ENCODE measurements at regions not wholly inside any gene's neighbourhood (a gene's known extent, or its start where the extent isn't known, plus 50 kb on each side); places are given as distances from the start of the nearest gene placed in this dataset.
A peak's percentile ranks its signal among the peaks of the same experiment; 100 is the strongest.

- no peaks in the 10 kb centered on the region for H3K36me3 ChIP-seq (ENCODE audit: control insufficient read depth, insufficient read depth, low read length)
- H3K4me1 ChIP-seq (ENCODE audit: control insufficient read depth, insufficient read depth, low read length): peaks cover 3% of the 10 kb centered on the region
- no peaks in the 10 kb centered on the region for H3K27me3 ChIP-seq (ENCODE audit: control insufficient read depth, insufficient read depth, low read length)
- H3K4me3 ChIP-seq (ENCODE audit: low read length): no peak overlapping the region
- peak in 1 of 2 donors; percentile 13 for DNase-seq
- 67% methylated on average over 1 of the region's 3 CpGs for WGBS (ENCODE audit: insufficient coverage, low lambda C conversion rate)
- no peaks in the 10 kb centered on the region for H3K9me3 ChIP-seq (ENCODE audit: control insufficient read depth, low read depth, low read length)
- H3K27ac ChIP-seq (ENCODE audit: low read length): no peak overlapping the region
Observed at GRCh38 chr2:60002183-60002867, 551.1 kb downstream of the BCL11A start.

DNA sequence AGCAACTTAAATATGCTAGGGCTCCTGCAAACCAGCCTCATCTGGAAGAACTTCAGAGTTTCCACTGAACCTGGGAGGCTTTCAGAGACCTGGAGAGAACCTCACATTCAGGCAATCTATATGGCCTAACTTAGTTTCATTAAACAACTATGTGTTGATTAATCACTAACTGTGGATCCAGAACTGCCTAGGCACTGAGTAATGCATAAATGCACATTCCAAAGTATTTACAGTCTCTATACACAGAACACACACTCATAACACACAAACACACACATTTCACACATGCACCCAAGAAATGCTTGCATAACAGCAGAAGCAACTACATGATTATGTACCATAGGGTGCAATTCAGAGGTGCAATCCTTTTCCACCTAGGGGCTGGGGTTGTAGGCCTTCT is 552.8 kb downstream of the BCL11A start:
- peaks cover 6% of the 10 kb centered on the region for H3K4me1 ChIP-seq (ENCODE audit: control insufficient read depth, insufficient read depth, low read length)
- H3K27me3 ChIP-seq (ENCODE audit: control insufficient read depth, insufficient read depth, low read length): no peaks in the 10 kb centered on the region

DNA sequence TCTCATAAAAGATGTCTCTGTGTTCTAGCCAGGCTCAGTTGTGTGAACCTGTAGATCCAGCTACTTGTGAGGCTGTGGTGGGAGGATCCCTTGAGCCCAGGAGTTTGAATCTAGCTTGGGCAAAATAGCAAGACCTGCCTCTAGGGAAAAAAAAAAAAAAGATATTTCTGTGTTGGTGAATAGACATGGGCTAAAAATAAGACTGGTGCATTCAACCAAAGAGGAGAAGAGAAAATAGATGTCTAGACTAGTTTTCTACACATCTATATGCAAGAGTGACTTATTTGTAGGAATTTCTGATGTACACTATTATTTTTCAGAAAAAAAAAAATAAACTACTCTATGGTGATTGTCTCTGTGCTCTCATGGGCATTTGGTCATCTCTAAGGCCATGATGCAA is 555.1 kb downstream of the BCL11A start:
- H3K27me3 ChIP-seq (ENCODE audit: control insufficient read depth, insufficient read depth, low read length): no peaks in the 10 kb centered on the region
- H3K27ac ChIP-seq (ENCODE audit: low read length): no peak overlapping the region
- no peak for DNase-seq
- peaks cover 13% of the 10 kb centered on the region for H3K4me1 ChIP-seq (ENCODE audit: control insufficient read depth, insufficient read depth, low read length)
- no peaks in the 10 kb centered on the region for H3K9me3 ChIP-seq (ENCODE audit: control insufficient read depth, low read depth, low read length)
- no peaks in the 10 kb centered on the region for H3K36me3 ChIP-seq (ENCODE audit: control insufficient read depth, insufficient read depth, low read length)
- H3K4me3 ChIP-seq (ENCODE audit: low read length): no peak overlapping the region

More for the DNA sequence above, 552.8 kb downstream of the BCL11A start:
- Histone ChIP-seq H3K36me3 (ENCODE audit: control insufficient read depth, insufficient read depth, low read length) (no peaks in the 10 kb centered on the region), H3K9me3 (ENCODE audit: control insufficient read depth, low read depth, low read length) (no peaks in the 10 kb centered on the region), H3K4me3 (ENCODE audit: low read length) (no peak overlapping the region), H3K27ac (ENCODE audit: low read length) (no peak overlapping the region)
- no peak for DNase-seq

GRCh38 chr2:59997371-59997770 is 556.1 kb downstream of the BCL11A start:
- DNase-seq: peak in 1 of 2 donors; percentile 66
- no peaks in the 10 kb centered on the region for H3K9me3 ChIP-seq (ENCODE audit: control insufficient read depth, low read depth, low read length)
- no peaks in the 10 kb centered on the region for H3K27me3 ChIP-seq (ENCODE audit: control insufficient read depth, insufficient read depth, low read length)
- H3K27ac ChIP-seq (ENCODE audit: low read length): no peak overlapping the region
- 50% methylated on average over 1 of the region's 3 CpGs for WGBS (ENCODE audit: insufficient coverage, low lambda C conversion rate)
- no peaks in the 10 kb centered on the region for H3K36me3 ChIP-seq (ENCODE audit: control insufficient read depth, insufficient read depth, low read length)
- H3K4me3 ChIP-seq (ENCODE audit: low read length): no peak overlapping the region
- peaks cover 11% of the 10 kb centered on the region for H3K4me1 ChIP-seq (ENCODE audit: control insufficient read depth, insufficient read depth, low read length)

DNA sequence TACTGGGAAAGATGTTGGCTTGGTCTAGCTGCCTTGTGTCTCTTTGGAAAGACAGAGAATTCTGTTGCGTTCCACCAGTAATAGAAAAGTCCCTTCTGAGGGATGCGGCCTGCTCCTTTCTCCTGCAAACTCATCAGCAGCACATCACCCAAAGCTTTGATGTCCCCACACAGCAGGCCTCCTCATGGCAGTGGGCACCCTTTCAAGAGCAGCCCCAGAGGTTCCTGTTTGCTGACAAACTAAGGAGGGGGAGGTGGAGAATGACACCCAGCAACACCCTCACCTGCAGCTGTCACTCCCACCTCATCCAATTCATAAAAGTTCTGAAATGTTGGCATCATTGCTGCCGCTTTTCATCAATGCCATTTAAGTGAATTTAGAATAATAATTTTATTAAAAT is 556.6 kb downstream of the BCL11A start:
- no peak overlapping the region for H3K4me3 ChIP-seq (ENCODE audit: low read length)
- no peaks in the 10 kb centered on the region for H3K36me3 ChIP-seq (ENCODE audit: control insufficient read depth, insufficient read depth, low read length)
- no peaks in the 10 kb centered on the region for H3K9me3 ChIP-seq (ENCODE audit: control insufficient read depth, low read depth, low read length)
- H3K27me3 ChIP-seq (ENCODE audit: control insufficient read depth, insufficient read depth, low read length): no peaks in the 10 kb centered on the region
- no CpG with 5 or more reads among the region's 3 CpGs for WGBS (ENCODE audit: insufficient coverage, low lambda C conversion rate)
- peaks cover 10% of the 10 kb centered on the region for H3K4me1 ChIP-seq (ENCODE audit: control insufficient read depth, insufficient read depth, low read length)
- peak in 1 of 2 donors; percentile 15 for DNase-seq
- H3K27ac ChIP-seq (ENCODE audit: low read length): no peak overlapping the region

DNA sequence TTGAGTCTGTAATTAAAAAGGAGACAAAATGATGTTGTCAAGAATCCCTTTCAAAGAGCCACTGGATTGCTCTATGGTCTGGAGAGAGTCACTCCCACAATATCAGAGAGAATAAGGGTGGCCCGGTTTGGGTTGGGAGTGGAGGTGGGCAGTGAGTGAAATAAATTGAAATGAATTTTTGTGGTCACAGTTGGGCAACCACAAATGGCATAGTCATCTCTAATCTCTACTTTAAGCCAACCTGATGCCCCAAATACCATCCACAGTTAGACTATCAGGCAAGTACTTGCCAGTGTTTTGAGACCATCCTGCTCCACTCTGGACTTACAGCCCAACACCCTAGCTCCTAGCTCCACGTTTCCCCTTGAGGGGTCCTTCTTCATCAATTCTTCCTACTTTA is 559.7 kb downstream of the BCL11A start:
- WGBS (ENCODE audit: insufficient coverage, low lambda C conversion rate): no CpG with 5 or more reads among the region's 2 CpGs
- Histone ChIP-seq H3K9me3 (ENCODE audit: control insufficient read depth, low read depth, low read length) (no peaks in the 10 kb centered on the region), H3K4me1 (ENCODE audit: control insufficient read depth, insufficient read depth, low read length) (peaks cover 10% of the 10 kb centered on the region), H3K27ac (ENCODE audit: low read length) (no peak overlapping the region), H3K27me3 (ENCODE audit: control insufficient read depth, insufficient read depth, low read length) (no peaks in the 10 kb centered on the region), H3K36me3 (ENCODE audit: control insufficient read depth, insufficient read depth, low read length) (no peaks in the 10 kb centered on the region), H3K4me3 (ENCODE audit: low read length) (no peak overlapping the region)
- DNase-seq: no peak

- H3K27me3 ChIP-seq (ENCODE audit: control insufficient read depth, insufficient read depth, low read length): no peaks in the 10 kb centered on the region
- no peaks in the 10 kb centered on the region for H3K36me3 ChIP-seq (ENCODE audit: control insufficient read depth, insufficient read depth, low read length)
- H3K9me3 ChIP-seq (ENCODE audit: control insufficient read depth, low read depth, low read length): no peaks in the 10 kb centered on the region
- H3K4me1 ChIP-seq (ENCODE audit: control insufficient read depth, insufficient read depth, low read length): peaks cover 6% of the 10 kb centered on the region
- DNase-seq: peak in 1 of 2 donors; percentile 24
- H3K27ac ChIP-seq (ENCODE audit: low read length): no peak overlapping the region
- H3K4me3 ChIP-seq (ENCODE audit: low read length): no peak overlapping the region
Observed at GRCh38 chr2:59988341-59988740, 565.1 kb downstream of the BCL11A start.

- H3K9me3 ChIP-seq (ENCODE audit: control insufficient read depth, low read depth, low read length): no peaks in the 10 kb centered on the region
- no peak overlapping the region for H3K4me3 ChIP-seq (ENCODE audit: low read length)
- H3K36me3 ChIP-seq (ENCODE audit: control insufficient read depth, insufficient read depth, low read length): no peaks in the 10 kb centered on the region
- WGBS (ENCODE audit: insufficient coverage, low lambda C conversion rate): 100% methylated on average over 1 of the region's 4 CpGs
- H3K4me1 ChIP-seq (ENCODE audit: control insufficient read depth, insufficient read depth, low read length): peaks cover 6% of the 10 kb centered on the region
- H3K27me3 ChIP-seq (ENCODE audit: control insufficient read depth, insufficient read depth, low read length): no peaks in the 10 kb centered on the region
- no peak overlapping the region for H3K27ac ChIP-seq (ENCODE audit: low read length)
- no peak for DNase-seq
Observed at GRCh38 chr2:59986511-59986910, 566.9 kb downstream of the BCL11A start.

DNA sequence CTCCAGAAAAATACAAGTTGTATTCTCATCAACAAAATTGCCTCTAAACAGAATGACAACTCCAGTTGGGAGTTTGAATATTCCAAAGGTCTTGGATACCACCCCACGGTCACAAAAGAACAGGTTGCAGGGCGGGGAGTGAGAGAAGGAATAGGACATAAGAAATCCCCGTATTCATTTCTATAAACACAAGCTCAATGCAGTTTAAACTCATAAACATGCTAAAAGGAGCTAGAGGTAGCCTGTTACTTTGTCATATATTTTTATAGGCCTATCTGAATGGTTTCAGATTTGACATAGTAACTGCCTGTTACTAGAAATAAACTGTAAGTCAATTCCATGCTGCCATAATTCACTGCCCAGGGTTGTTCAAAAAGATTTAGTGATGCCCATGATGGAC is 567.5 kb downstream of the BCL11A start:
- Histone ChIP-seq H3K9me3 (ENCODE audit: control insufficient read depth, low read depth, low read length) (no peaks in the 10 kb centered on the region), H3K36me3 (ENCODE audit: control insufficient read depth, insufficient read depth, low read length) (no peaks in the 10 kb centered on the region), H3K27ac (ENCODE audit: low read length) (no peak overlapping the region), H3K4me1 (ENCODE audit: control insufficient read depth, insufficient read depth, low read length) (peaks cover 6% of the 10 kb centered on the region), H3K27me3 (ENCODE audit: control insufficient read depth, insufficient read depth, low read length) (no peaks in the 10 kb centered on the region), H3K4me3 (ENCODE audit: low read length) (no peak overlapping the region)
- no peak for DNase-seq
- no CpG with 5 or more reads among the region's 3 CpGs for WGBS (ENCODE audit: insufficient coverage, low lambda C conversion rate)

DNA sequence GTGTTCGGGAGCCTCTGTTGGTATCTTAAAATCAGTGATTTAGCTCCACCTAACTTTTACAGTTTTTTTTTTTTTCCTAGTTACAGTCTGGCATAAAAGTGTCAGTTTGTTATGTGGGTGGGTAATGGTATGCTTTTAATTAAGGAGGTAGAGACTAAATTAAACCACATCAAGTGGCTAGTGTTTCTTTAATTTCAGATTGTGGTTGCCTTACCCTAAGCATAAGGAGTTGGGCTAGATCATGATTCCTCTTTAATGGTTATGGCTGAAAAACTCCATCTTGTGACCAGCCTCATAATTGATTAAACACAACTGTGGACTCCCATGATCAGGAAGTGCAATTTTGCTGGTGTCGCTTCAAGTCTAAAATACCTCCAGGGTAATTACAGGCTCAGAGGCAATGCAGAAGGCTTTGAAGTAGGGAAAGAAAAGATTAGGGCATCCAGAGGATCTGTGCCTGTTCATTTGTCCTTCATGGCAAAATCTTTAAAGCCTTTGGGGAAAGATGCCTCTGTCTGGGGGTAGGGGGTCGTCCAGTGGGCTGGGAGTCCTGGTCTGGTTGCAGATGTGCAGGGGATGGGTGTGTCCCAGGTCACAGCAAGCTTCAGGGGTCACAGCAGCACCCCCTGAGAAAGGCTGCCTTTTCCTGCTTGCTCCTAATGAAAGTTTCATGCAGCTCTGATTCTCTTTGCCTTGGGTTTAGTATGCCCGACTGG is 579.2 kb downstream of the BCL11A start:
- Histone ChIP-seq H3K9me3 (ENCODE audit: control insufficient read depth, low read depth, low read length) (no peaks in the 10 kb centered on the region), H3K27ac (ENCODE audit: low read length) (no peak overlapping the region), H3K36me3 (ENCODE audit: control insufficient read depth, insufficient read depth, low read length) (no peaks in the 10 kb centered on the region), H3K4me1 (ENCODE audit: control insufficient read depth, insufficient read depth, low read length) (peaks cover 3% of the 10 kb centered on the region), H3K27me3 (ENCODE audit: control insufficient read depth, insufficient read depth, low read length) (no peaks in the 10 kb centered on the region), H3K4me3 (ENCODE audit: low read length) (no peak overlapping the region)
- WGBS (ENCODE audit: insufficient coverage, low lambda C conversion rate): no CpG with 5 or more reads among the region's 4 CpGs
- DNase-seq: peak in 1 of 2 donors; percentile 19

- Histone ChIP-seq H3K27ac (ENCODE audit: low read length) (no peak overlapping the region), H3K9me3 (ENCODE audit: control insufficient read depth, low read depth, low read length) (no peaks in the 10 kb centered on the region), H3K4me3 (ENCODE audit: low read length) (no peak overlapping the region), H3K4me1 (ENCODE audit: control insufficient read depth, insufficient read depth, low read length) (peaks cover under 1% of the 10 kb centered on the region), H3K36me3 (ENCODE audit: control insufficient read depth, insufficient read depth, low read length) (no peaks in the 10 kb centered on the region), H3K27me3 (ENCODE audit: control insufficient read depth, insufficient read depth, low read length) (no peaks in the 10 kb centered on the region)
- no peak for DNase-seq
- WGBS (ENCODE audit: insufficient coverage, low lambda C conversion rate): no CpG with 5 or more reads among the region's 5 CpGs
Observed at GRCh38 chr2:59969161-59969560, 584.3 kb downstream of the BCL11A start.

All from large intestine (tissue), 3 donors.